ENCODE measurements at regions not wholly inside any gene's neighbourhood (a gene's known extent, or its start where the extent isn't known, plus 50 kb on each side); places are given as distances from the start of the nearest gene placed in this dataset.

DNA sequence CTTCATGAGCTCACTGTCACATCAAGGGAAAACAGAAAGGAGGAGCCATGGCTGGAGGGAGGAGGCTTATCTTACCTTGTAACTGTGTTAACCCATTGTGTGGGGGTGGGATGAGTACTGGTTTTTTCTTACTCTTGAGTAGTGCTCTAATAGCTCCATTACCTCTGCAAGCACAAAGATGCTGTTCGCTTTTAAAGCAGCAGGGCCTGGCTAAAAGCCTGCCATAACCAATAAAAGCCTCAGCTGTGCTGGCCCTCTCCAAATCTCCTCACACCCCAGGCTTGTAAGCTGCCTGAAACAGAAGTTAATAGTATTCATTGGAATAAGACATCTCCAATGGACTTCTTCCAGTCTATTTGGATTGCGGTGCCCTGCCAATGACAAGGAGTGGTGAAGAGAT lies 544.1 kb downstream of the TUSC7 start:
- TF ChIP-seq POLR2AphosphoS5 (IDR thresholded peaks at IDR 0.05) = no peak
- no peak for TF ChIP-seq CTCF (IDR thresholded peaks at IDR 0.05)
- TF ChIP-seq POLR2A (IDR thresholded peaks at IDR 0.05) = no peak
- TF ChIP-seq EP300 (IDR thresholded peaks at IDR 0.05; ENCODE audit: low read depth) = no peak

Measured in transverse colon (tissue), 4 donors.